Epidermal melanocyte (primary cell): ENCODE measurements at regions not wholly inside any gene's neighbourhood (a gene's known extent, or its start where the extent isn't known, plus 50 kb on each side); places are given as distances from the start of the nearest gene placed in this dataset.

Experiments
- DNase-seq: peaks from one replicate; pipeline ENCODE4 v3.0.0; 2011; ENCODE audit warnings: low spot score; ENCODE audit not compliant: insufficient read length

GRCh38 chr9:88034964-88035363 is 60.6 kb upstream of the CDK20 start:
- no peak for DNase-seq

- no peak for DNase-seq
Observed at GRCh38 chr9:88033359-88033702, 59.0 kb upstream of the CDK20 start.

GRCh38 chr9:88028338-88028737 is 54.0 kb upstream of the CDK20 start:
- DNase-seq: no peak

GRCh38 chr9:88026118-88026479 is 51.8 kb upstream of the CDK20 start:
- no peak for DNase-seq

- no peak for DNase-seq
Observed at GRCh38 chr9:88025411-88026117, 51.2 kb upstream of the CDK20 start.

- no peak for DNase-seq
Observed at GRCh38 chr9:88024896-88025295, 50.6 kb upstream of the CDK20 start.
